CD4-positive, alpha-beta T cell treated with Interleukin-6 for 4 hours (primary cell): ENCODE measurements at regions not wholly inside any gene's neighbourhood (a gene's known extent, or its start where the extent isn't known, plus 50 kb on each side); places are given as distances from the start of the nearest gene placed in this dataset.

Experiments used
- DNase-seq: peaks from one replicate; pipeline ENCODE4 v3.0.0-alpha.2; 2020; ENCODE audit warnings: mixed read lengths

- DNase-seq: no peak
These were observed 109.1 kb upstream of the BCAT1 start for GRCh38 chr12:25058012-25058411.

GRCh38 chr12:25056486-25057130 is 107.7 kb upstream of the BCAT1 start:
- peak; percentile 3 for DNase-seq

DNA sequence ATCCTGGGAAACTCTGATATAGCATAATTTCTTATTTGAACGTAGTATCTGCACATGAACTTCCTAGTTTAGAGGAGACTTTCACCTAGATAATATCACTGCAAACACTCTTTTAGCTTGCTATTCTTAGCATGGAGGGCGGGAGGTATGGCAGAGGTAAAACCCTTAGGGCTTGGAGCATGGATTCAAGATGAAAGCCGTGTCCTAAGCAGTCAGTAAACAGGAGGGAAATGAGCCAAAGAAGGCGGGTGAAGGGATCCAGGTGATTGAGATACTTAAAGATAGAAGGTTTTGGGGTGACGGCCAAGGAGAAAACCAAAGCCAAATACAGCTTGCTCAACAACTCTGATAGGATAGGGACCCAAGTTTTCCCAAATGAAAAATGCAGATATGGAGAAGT is 107.1 kb upstream of the BCAT1 start:
- DNase-seq: no peak

- DNase-seq: peak; percentile 69
These were observed 105.9 kb upstream of the BCAT1 start for GRCh38 chr12:25054783-25055144.

DNA sequence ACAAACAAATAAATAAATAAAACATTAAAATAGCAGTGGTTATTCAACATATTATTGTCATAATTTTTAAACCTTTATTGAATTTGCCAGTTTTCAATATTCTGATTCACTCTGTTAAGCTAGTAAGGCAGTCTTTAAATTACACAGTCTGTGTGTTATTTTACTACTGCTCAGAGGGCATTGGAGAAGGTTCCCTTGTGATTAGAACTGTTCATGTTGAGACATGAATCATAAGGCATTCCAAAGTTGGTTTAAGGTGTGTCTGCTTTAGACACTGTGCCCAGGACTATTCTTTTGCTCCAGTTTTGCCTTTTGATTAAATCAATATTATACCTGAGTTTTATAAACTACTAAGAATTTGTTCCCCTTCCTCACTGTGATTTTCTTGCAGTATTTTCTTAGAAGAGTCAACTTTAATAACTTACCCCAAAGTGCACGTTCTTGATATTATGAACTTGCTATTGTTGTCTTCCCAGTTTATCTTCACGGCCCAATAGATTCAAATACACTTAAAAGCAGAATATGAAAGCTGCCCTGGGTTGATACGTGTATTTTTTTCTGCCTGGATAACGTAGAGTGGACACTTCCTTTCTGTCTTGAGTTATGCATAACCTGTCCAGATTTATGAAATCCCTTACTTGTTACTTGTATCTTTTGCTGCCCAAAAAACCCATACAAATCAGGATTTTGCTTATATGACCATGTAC is 105.3 kb upstream of the BCAT1 start:
- no peak for DNase-seq

DNA sequence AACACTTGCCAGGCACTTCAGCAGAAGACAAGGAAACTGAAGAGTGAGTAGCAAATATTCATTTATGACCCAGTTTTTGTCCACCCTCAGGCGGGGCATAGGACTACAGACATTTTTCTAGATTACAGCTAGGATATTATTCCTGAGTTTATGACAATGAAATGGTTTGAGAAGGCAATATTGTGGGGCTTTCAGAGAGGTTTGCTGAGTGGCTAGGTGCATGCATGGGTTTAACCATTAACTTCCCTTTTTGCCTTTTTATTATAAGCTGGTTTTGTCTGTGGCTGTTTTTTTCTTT is 104.0 kb upstream of the BCAT1 start:
- peak; percentile 5 for DNase-seq

GRCh38 chr12:25052196-25052913 is 103.5 kb upstream of the BCAT1 start:
- DNase-seq: peak; percentile 57

GRCh38 chr12:25051656-25052195 is 102.8 kb upstream of the BCAT1 start:
- peak; percentile 72 for DNase-seq

DNA sequence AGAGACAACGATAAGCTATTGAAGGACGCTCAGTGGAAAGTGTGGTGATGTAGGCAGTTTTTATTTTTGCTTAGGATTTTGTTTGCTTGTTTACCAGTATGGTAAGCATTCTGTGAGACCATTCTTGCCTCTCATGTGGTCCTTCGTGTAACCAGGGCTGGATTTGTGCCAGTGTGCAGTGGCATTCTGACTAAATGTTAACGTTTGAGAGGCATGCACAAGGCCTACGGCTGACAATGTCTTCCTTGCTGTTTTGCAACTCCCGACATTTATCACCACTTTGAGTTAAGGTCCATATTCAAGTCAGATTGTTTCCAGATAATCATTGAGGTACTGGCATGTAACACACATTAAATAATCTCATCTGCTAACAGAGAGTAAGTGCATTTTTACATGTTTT is 102.3 kb upstream of the BCAT1 start:
- peak; percentile 33 for DNase-seq

GRCh38 chr12:25045869-25046268 is 97.0 kb upstream of the BCAT1 start:
- DNase-seq: no peak

GRCh38 chr12:25041006-25041741 is 92.3 kb upstream of the BCAT1 start:
- DNase-seq: no peak

DNA sequence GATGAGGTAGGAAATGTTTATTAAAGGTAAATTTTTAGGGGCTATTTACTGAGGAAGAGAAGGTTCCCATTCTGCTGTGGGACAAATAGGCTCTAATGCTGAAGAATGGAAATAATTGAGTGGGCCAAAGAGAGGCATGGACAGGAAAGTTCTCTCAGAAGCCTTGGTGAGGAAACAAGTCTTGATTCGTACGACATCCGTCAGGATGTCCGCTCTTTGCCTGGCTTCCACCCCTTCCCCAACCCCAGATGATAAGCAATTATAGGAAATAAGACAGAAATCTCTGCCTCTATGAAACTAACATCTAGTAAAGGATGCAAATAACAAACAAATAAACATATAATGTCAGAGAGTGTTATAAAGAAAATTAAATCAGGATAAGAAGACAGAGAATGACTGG is 91.7 kb upstream of the BCAT1 start:
- no peak for DNase-seq

DNA sequence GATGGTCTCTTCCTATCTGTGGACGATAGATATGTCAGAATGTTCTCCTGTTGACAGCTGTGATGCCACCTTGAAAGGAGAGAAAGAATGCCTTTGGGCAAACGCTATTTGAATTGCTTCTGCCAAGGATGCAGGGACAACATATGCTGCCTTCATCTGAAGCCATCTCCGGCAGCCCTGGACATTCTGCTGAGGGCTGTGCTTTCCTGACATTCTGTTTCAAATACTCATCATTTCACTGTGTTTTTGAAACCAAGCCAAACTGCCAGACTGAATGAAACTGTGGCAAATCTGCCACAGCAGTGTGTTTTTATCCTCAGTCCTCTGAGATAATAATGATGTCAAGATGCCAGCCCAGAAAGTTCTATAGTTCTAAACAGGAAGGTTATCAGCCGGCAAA is 85.8 kb upstream of the BCAT1 start:
- DNase-seq: no peak

GRCh38 chr12:25025951-25026490 is 77.1 kb upstream of the BCAT1 start:
- no peak for DNase-seq

- DNase-seq: no peak
These were observed 76.4 kb upstream of the BCAT1 start for GRCh38 chr12:25025260-25025659.

GRCh38 chr12:25023808-25024207 is 74.9 kb upstream of the BCAT1 start:
- DNase-seq: no peak

GRCh38 chr12:25020621-25021243 is 71.8 kb upstream of the BCAT1 start:
- DNase-seq: no peak

DNA sequence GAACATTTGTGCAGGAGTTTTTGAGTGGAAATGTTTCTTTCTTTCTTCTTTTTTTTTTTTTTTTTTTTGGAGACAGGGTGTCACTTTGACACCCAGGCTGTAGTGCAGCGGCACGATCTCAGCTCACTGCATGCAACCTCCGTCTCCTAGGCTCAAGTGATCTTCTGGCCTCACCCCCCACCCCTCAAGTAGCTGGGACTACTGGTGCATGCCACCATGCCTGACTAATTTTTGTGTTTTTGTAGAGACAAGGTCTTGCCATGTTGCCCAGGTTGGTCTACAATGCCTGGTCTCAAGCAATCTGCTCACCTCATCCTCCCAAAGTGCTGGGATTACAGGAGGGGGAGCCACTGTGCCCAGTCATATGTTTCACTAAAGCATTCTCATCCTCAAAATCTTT is 69.2 kb upstream of the BCAT1 start:
- DNase-seq: no peak

GRCh38 chr12:25017336-25017735 is 68.4 kb upstream of the BCAT1 start:
- no peak for DNase-seq

DNA sequence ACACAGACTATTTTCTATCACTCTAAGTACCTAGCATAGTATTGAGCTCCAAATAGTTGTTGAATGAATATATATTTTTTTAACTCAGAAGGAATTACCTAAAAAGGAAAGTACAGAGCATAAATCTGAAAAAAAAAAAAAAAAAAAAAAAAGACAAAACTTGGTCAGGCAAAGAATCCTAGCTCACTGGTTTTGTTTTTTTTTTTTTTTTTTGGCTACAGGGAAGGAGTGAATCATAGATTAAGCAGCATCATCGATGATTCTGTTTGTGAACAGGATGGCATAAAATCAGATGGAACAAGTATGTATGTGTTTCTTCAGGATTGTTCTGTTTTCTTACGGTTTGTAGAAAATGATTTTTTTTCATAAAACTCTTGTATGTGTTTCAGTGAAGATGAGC is 66.1 kb upstream of the BCAT1 start:
- DNase-seq: no peak

DNA sequence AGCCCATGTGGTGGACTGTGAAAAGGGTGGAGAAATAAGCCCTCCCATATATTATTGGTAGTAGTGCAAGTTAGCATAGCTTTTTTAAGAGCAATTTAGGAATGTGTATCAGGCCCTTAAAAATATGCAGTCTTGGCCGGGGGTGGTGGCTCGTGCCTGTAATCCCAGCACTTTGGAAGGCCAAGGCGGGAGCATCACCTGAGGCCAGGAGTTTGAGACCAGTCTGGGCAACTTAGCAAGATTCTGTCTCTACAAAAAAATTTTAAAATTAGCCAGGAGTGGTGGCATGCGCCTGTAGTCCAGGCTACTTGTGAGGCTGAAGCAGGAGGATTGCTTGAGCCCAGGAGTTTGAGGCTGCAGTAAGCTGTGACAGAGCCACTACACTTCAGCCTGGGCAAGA is 64.2 kb upstream of the BCAT1 start:
- no peak for DNase-seq

DNA sequence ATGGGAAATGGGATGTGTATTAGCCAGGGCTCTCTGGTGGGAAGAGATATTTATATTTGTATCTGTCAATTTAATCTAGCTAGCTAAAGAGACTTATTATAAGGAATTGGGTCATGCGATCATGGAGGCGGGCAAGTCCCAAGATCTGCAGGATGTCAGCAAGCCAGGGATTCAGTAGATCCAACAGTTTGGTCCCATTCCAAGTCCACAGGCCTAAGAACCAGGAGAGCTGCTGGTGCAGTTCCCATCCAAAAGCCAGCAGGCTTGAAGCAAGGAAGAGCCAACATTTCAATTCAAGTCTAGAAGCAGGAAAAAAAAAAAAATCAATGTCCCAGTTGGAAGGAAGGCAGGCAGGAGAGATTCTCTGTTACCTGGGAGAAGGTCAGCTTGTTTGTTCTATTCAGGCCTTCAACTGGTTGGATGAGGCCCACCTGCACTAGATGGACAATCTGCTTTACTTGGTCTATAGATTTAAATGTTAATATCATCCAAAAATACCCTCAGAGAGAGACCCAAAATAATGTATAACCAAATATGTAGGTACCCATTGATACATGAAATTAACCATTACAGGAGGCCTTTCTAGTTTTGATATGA is 60.7 kb upstream of the BCAT1 start:
- no peak for DNase-seq
